ENCODE measurements at regions not wholly inside any gene's neighbourhood (a gene's known extent, or its start where the extent isn't known, plus 50 kb on each side); places are given as distances from the start of the nearest gene placed in this dataset.

GRCh38 chr2:156042895-156043294, 289.6 kb downstream of the NR4A2 start:
- ChIA-PET CTCF (no interaction called here), POLR2A (no interaction called here)
- no peak overlapping the region for H3K4me2 ChIP-seq
- H3K9ac ChIP-seq = no peak overlapping the region
- H4K20me1 ChIP-seq (ENCODE audit: insufficient read depth) = no peaks in the 10 kb centered on the region
- H2AFZ ChIP-seq (ENCODE audit: low read depth) = no peak overlapping the region
- H3K27me3 ChIP-seq (ENCODE audit: insufficient read depth) = no peaks in the 10 kb centered on the region
- DNase-seq = no peak
- H3K4me3 ChIP-seq (ENCODE audit: low read depth in 2 of 2, low read length in 1 of 2) = no peak overlapping the region
- no peaks in the 10 kb centered on the region for H3K36me3 ChIP-seq (replicated peaks in 1 of 2; ENCODE audit: control insufficient read depth in 1 of 2, insufficient read depth in 2 of 2, low read length in 1 of 2)
- H3K9me2 ChIP-seq = no peaks in the 10 kb centered on the region
- H3K27ac ChIP-seq (ENCODE audit: low read depth in 2 of 2, low read length in 1 of 2) = no peak overlapping the region
- TF ChIP-seq RXRA (IDR thresholded peaks at IDR 0.05; ENCODE audit: borderline replicate concordance, low read depth) (no peak), FOXJ3 (CRISPR knock-in tag; IDR thresholded peaks at IDR 0.05) (no peak), ZBTB33 (IDR thresholded peaks at IDR 0.05; ENCODE audit: borderline replicate concordance, low read depth) (no peak)
- no peaks in the 10 kb centered on the region for H3K9me3 ChIP-seq
- H3K4me1 ChIP-seq (ENCODE audit: control insufficient read depth in 1 of 2, insufficient read depth in 2 of 2, low read depth in 1 of 2, low read length in 1 of 2) = no peaks in the 10 kb centered on the region
- H3F3A ChIP-seq (replicated peaks; ENCODE audit: insufficient read depth) = no peaks in the 10 kb centered on the region
- no peaks in the 10 kb centered on the region for H3K79me2 ChIP-seq (ENCODE audit: insufficient read depth)

- no peaks in the 10 kb centered on the region for H3K4me1 ChIP-seq (ENCODE audit: control insufficient read depth in 1 of 2, insufficient read depth in 2 of 2, low read depth in 1 of 2, low read length in 1 of 2)
- no peaks in the 10 kb centered on the region for H3F3A ChIP-seq (replicated peaks; ENCODE audit: insufficient read depth)
- no peak for DNase-seq
- no peaks in the 10 kb centered on the region for H3K27me3 ChIP-seq (ENCODE audit: insufficient read depth)
- no peak overlapping the region for H3K27ac ChIP-seq (ENCODE audit: low read depth in 2 of 2, low read length in 1 of 2)
- no peak overlapping the region for H3K4me2 ChIP-seq
- H3K9me3 ChIP-seq = no peaks in the 10 kb centered on the region
- no peak for TF ChIP-seq REST (IDR thresholded peaks at IDR 0.05; ENCODE audit: low read depth, low read length)
- no peak for TF ChIP-seq CHD2 (IDR thresholded peaks at IDR 0.05; ENCODE audit: low read length, partially characterized antibody)
- TF ChIP-seq MAX (IDR thresholded peaks at IDR 0.05; ENCODE audit: low read depth) = no peak
- TF ChIP-seq YY1 (IDR thresholded peaks at IDR 0.05; ENCODE audit: low read depth) = no peak
- TF ChIP-seq FOXJ3 (CRISPR knock-in tag; IDR thresholded peaks at IDR 0.05) = no peak
- TF ChIP-seq EP300 (IDR thresholded peaks at IDR 0.05; ENCODE audit: borderline replicate concordance in 1 of 2, low read depth in 1 of 2, low read length in 1 of 2) = no peak
- TF ChIP-seq MXI1 (IDR thresholded peaks at IDR 0.05; ENCODE audit: low read depth, low read length) = no peak
- no peaks in the 10 kb centered on the region for H4K20me1 ChIP-seq (ENCODE audit: insufficient read depth)
- H3K9me2 ChIP-seq = no peaks in the 10 kb centered on the region
- H3K9ac ChIP-seq = no peak overlapping the region
- H2AFZ ChIP-seq (ENCODE audit: low read depth) = no peak overlapping the region
- POLR2A ChIA-PET = no interaction called here
- no peak overlapping the region for H3K4me3 ChIP-seq (ENCODE audit: low read depth in 2 of 2, low read length in 1 of 2)
- H3K36me3 ChIP-seq (replicated peaks in 1 of 2; ENCODE audit: control insufficient read depth in 1 of 2, insufficient read depth in 2 of 2, low read length in 1 of 2) = no peaks in the 10 kb centered on the region
- no CpG with 5 or more reads among the region's 1 CpG for WGBS (ENCODE audit: low lambda C conversion rate)
- H3K79me2 ChIP-seq (ENCODE audit: insufficient read depth) = no peaks in the 10 kb centered on the region
- CTCF ChIA-PET = no interaction called here
Observed at GRCh38 chr2:156038021-156038420, 294.5 kb downstream of the NR4A2 start.
